HG03139 (cell line): ENCODE measurements at regions not wholly inside any gene's neighbourhood (a gene's known extent, or its start where the extent isn't known, plus 50 kb on each side); places are given as distances from the start of the nearest gene placed in this dataset.

Source experiments
- ATAC-seq: cut with Tn5 transposase; IDR thresholded peaks from one replicate; pipeline ENCODE4 v1.9.1; 2021; ENCODE audit not compliant: unreplicated experiment

- no peak for ATAC-seq
These were observed 1541.9 kb downstream of the AACS start for GRCh38 chr12:126607157-126607556.

GRCh38 chr12:126607867-126608266 lies 1542.6 kb downstream of the AACS start:
- ATAC-seq = no peak

GRCh38 chr12:126608607-126609175 lies 1543.5 kb downstream of the AACS start:
- ATAC-seq = no peak

GRCh38 chr12:126616441-126616840 lies 1551.2 kb downstream of the AACS start:
- ATAC-seq = no peak

GRCh38 chr12:126617312-126617711 lies 1552.1 kb downstream of the AACS start:
- ATAC-seq = no peak

GRCh38 chr12:126627596-126627995 lies 1562.4 kb downstream of the AACS start:
- ATAC-seq = no peak

- no peak for ATAC-seq
These were observed 1571.6 kb downstream of the AACS start for GRCh38 chr12:126636821-126637220.

- no peak for ATAC-seq
These were observed 1579.2 kb downstream of the AACS start for GRCh38 chr12:126644236-126645020.

- no peak for ATAC-seq
These were observed 1582.8 kb downstream of the AACS start for GRCh38 chr12:126648074-126648473.

- ATAC-seq = no peak
These were observed 1585.9 kb downstream of the AACS start for GRCh38 chr12:126651133-126651532.

- ATAC-seq = no peak
These were observed 1598.3 kb downstream of the AACS start for GRCh38 chr12:126663304-126664094.

- no peak for ATAC-seq
These were observed 1599.6 kb upstream of the TMEM132C start for GRCh38 chr12:126667339-126667738.

GRCh38 chr12:126668538-126668937 lies 1598.4 kb upstream of the TMEM132C start:
- no peak for ATAC-seq

GRCh38 chr12:126668961-126669360 lies 1598.0 kb upstream of the TMEM132C start:
- no peak for ATAC-seq

GRCh38 chr12:126676434-126676833 lies 1590.5 kb upstream of the TMEM132C start:
- ATAC-seq = no peak

- no peak for ATAC-seq
These were observed 1585.3 kb upstream of the TMEM132C start for GRCh38 chr12:126681676-126682075.

- no peak for ATAC-seq
These were observed 1582.3 kb upstream of the TMEM132C start for GRCh38 chr12:126684703-126685102.

- no peak for ATAC-seq
These were observed 1581.3 kb upstream of the TMEM132C start for GRCh38 chr12:126685636-126686035.

- no peak for ATAC-seq
These were observed 1578.4 kb upstream of the TMEM132C start for GRCh38 chr12:126688556-126688955.

GRCh38 chr12:126700096-126700495 lies 1566.9 kb upstream of the TMEM132C start:
- no peak for ATAC-seq

GRCh38 chr12:126704609-126705008 lies 1562.4 kb upstream of the TMEM132C start:
- ATAC-seq = no peak

- ATAC-seq = no peak
These were observed 1560.7 kb upstream of the TMEM132C start for GRCh38 chr12:126706300-126706699.
